HG03066 (cell line): ENCODE measurements at regions not wholly inside any gene's neighbourhood (a gene's known extent, or its start where the extent isn't known, plus 50 kb on each side); places are given as distances from the start of the nearest gene placed in this dataset.

Experiments
- ATAC-seq: cut with Tn5 transposase; IDR thresholded peaks from one replicate; pipeline ENCODE4 v1.9.1; 2021; ENCODE audit warnings: low read depth; ENCODE audit not compliant: unreplicated experiment

DNA sequence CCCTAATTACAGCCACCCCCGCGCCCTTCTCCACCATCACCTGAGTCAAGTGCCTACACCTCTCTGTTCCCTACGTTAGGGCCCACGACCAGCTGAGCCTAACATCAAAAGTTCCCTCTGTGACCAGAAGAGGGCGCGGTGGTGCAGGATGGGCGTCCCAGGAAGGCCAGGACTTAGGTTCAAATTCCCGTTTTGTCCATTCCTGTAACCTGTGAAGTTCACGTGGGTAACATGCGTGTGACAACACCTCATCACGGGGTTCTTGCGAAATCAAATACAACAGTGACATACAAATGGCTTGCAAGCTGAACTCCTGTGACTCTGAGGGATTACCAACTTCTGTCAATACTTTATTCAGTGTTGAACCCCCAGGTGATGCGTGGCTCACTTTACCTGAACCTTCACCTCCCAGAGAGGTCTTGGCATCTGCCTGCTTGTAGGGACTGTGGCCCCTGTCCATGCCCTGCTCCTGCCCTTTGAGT is 207.9 kb downstream of the ARL4C start:
- ATAC-seq: no peak

DNA sequence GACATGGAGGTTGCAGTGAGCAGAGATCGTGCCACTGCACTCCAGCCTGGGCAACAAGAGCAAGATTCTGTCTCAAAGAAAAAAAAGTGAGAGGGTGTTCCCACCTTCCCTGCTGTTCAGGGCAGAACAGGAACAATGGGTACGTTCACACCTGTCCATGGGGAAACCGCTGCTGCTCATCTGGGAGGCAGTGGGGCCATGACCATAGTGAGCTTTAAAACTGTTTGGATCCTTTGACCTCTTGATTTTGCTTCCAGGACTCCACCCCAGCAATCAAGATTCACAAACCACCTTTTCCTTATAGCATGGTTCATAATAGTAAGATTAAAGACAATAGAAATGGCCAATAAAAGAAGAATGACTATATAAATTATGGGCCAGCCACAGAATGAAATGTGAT is 209.2 kb downstream of the ARL4C start:
- no peak for ATAC-seq

- ATAC-seq: no peak
Measured at GRCh38 chr2:234286956-234287355, 209.9 kb downstream of the ARL4C start.

DNA sequence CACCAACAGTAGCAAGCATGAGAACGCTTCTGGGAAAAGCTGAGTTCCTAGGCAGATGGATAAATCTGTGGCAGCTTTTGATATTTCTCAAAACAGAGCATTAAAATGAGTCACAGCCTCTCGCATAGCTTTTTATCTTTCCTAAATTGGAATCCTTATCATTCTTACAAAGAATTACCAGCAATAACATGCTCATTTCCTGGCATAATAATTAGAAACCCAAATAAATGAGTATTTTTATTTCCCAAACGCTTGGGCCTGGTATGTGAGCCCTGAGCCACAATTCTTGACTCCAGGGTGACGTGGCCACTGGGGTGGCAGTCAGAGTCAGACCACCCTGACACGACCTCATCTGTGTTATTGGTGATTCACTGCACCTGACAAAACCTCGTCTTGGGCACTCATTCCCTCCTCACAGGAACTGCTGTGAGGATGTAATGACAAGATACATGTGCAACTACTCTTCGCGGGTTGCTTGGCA is 210.7 kb downstream of the ARL4C start:
- no peak for ATAC-seq

DNA sequence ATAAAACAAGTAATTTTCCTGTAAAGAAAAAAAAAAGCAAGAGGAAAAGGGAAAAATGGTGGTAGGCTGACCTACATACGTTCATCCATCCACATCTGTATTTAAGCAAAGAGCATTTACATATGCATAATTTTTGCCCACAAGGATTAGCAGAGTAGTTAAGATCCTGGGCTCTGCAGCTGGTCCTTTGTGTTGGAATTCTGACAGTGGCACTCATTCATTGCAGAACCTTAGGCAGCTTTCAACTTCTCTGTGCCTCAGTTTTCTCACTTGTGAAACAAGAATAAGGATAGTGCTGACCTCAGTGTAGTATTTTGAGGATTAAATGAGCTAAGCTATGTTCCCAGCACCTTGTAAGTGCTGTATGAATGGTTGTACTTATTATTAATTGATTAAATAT is 211.3 kb downstream of the ARL4C start:
- no peak for ATAC-seq

DNA sequence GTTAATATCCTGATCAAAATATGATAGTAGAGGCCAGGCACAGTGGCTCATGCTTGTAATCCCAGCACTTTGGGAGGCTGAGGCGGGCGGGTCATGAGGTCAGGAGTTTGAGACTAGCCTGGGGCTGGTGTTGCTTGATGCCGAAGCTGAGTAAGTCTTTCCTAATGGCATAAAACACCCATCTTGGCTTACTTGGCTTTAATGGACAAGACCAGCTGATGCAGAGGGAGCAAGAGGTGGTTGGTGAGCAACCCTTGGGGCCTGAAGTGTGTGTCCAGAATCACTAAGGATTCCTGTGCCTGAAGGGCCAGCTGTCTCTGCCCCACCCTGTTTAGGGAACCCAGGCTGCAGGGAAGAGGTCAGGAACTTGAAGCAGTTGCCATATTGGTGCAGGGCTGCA is 217.2 kb downstream of the ARL4C start:
- no peak for ATAC-seq

- ATAC-seq: no peak
Measured at GRCh38 chr2:234278556-234279255, 218.2 kb downstream of the ARL4C start.

DNA sequence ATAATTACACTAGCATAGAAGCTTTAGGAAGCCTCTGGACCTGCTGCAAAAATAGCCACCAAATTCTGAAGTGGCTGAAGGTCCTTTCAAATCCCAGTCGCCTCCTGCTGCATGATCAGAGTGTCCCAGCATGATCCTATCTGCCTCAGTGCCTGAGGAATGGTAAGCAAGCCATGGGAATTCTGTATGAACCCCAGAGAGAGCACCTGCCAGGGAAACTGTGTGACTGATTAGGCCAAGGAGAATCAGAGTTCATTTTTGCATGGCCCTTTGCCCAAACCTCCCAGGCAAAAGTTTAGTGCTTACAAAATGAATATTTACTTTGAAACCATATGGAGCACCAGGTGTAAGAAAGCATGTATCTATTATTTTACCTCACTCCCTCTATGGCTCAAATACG is 221.4 kb downstream of the ARL4C start:
- no peak for ATAC-seq

DNA sequence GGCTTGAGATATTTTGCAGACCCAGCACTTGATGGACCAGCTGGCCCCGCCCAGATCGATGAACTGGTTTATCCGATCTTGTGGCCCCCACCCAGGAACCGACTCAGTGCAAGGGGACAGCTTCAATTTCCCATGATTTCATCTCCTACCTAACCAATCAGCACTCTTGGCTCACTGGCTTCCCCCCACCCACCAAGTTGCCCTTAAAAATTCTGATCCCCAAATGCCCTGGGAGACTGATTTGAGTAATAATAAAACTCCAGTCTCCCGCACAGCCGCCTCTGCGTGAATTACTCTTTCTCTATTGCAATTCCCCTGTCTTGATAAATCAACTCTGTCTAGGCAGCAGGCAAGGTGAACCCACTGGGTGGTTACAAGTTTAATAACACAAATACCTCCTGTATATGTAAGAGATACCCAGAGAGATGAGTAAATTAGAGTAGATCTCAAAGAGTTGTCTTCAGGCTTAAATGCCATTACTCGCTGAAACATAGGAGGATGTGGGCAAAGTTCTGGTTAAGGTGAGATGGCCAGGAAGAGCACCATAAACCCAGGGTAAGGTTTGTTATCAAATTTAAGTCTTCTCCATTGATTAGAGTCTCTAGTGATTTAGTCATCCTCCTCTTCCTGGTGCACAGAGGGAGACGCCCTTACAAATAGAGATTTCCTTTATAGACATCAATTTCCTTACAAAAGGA is 222.8 kb downstream of the ARL4C start:
- no peak for ATAC-seq

DNA sequence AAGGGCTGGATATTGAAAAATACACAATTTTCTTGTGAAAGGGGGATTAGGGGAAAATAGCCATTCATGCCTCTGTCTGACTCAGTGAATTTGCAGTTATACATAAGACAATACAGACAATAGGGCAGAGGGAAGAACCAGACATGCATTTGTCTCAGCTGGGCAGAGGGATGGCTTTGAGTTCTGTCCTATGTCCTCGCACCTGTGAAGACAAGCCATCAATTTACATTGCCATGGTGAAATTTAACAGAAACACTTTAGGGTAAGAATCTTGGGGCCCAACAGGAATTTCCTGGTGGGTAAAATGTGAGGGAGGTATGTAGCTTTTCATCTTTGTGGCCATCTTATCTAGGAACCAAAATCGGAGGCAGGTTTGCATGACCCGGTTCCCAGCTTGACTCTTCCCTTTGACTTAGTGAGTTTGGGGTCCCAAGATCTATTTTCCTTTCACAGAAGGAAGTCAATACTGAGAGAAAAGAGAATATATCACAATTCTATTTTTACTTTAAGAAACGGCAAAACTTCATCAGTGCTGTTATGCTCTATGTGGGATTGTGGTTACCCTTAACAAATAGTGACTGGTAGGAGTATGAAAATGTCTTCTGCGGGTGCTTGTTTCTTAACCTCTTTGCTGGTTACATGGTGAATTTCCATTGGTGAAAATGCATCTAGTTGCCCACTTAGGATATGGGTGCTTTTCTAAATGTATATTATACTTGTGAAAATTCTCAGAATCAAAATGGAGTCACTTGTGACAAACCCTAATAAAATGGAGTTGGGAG is 221.8 kb downstream of the SPP2 start:
- no peak for ATAC-seq

GRCh38 chr2:234271338-234271737 is 220.8 kb downstream of the SPP2 start:
- no peak for ATAC-seq

DNA sequence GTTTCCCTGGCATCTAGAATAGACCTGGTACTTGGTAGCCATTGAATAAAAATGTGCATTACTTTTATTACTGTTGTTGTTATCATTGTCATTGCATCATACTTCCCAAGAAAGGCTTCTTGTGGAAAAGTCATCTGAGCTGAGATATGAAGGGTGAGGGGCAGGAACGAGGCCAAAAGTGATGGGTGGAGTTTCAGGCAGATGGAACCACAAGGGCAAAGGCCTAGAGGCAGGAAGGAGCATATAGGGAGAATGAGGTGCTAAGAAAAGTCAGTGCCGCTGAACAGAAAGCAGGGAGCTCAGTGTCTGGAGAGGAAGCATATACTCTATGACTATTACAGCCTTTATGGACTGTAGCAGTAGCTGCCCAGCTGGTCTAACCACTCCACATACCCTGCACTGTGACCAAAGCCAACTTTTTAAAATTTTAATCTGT is 219.3 kb downstream of the SPP2 start:
- no peak for ATAC-seq

DNA sequence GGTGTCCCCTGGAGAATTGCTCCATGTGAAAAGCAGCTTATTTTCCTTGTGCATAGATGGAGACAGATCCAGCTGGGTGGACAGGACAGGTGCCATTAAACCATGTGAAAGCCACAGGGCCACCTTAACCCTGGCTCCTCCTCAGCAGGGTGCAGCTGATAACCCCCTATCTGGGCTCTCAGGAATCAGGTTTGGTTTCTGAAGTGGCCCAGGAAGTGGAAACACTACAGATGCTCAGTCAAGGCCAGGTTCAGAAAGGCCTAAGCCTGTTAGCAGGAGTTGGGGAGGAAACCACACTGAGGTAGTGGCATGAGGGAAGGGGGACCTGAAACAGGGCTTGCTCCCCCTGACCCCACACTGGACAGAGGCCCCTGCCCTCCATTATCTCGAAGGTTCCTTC is 217.0 kb downstream of the SPP2 start:
- no peak for ATAC-seq

DNA sequence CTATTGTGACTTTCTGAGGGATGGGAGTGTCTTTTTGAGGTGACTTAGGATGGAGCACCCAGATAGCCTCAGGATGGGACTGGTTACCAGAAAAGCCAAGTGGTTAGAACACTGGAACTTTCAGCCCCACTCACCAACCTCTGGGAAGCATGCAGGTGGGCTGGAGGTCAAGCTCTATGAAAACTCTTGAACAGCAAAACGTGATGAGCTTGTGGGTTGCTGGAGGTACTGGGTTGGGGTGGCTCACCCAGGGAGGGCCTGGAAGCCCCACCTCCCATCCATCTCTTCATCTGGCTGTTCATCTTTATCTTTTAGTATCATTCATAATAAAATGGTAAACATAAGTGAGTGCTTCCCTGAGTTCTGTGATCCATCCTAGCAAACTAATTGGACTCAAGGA is 216.4 kb downstream of the SPP2 start:
- ATAC-seq: no peak

DNA sequence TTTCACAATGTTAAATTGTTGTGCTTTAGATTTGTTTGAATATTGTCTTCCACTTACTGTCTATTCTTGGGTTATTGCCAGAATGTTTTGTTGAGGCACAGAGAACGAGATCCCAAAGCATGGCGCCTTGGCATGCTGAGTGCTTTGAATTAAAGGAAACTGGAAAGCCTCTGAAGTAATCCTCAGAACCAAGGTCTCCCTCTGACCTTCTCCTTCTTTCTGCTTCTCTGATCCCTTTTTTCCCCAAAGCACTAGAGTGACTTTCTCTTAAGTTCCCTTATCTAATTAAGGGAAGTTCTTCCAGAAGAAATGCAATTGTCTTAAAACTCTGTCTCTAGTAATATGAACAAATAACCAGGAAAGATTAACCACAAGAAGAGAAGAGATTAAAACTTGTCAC is 214.7 kb downstream of the SPP2 start:
- ATAC-seq: no peak

DNA sequence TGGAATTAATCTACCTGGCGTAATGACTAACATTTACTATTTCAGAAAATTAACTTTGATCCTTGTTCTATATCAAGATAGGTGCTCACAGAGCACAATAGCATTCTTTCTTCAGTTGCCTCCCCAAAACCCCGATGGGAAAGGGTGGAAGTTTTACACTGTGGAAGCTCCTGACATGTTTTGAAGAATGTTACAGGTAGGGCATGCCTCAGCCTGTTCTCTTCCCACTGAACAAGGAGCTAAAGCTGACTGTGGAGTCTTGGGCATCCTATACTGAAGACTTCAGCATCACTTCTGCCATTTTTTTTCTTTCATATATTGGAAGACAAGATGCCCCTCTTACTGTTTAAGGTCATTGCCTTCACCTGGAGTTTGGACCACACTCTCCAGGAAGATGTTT is 211.2 kb downstream of the SPP2 start:
- ATAC-seq: no peak

DNA sequence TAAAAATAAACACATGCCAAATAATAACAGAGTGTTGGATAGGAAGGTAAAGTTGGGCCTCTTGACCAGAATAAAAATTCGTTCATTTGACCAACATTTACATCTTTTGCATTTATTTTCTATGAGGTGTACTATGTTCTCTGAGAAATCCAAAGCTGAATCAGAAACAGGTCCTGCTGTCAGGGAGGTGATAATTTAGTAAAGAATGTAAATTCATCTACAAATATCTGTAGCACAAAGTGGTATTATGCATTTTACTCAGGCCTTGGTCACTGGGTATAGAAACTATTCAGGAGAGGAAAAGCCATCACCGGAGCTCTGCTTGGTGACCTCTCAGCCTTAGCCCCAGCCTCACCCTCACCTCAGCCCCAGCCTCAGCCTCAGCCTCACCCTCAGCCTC is 208.9 kb downstream of the SPP2 start:
- ATAC-seq: no peak

DNA sequence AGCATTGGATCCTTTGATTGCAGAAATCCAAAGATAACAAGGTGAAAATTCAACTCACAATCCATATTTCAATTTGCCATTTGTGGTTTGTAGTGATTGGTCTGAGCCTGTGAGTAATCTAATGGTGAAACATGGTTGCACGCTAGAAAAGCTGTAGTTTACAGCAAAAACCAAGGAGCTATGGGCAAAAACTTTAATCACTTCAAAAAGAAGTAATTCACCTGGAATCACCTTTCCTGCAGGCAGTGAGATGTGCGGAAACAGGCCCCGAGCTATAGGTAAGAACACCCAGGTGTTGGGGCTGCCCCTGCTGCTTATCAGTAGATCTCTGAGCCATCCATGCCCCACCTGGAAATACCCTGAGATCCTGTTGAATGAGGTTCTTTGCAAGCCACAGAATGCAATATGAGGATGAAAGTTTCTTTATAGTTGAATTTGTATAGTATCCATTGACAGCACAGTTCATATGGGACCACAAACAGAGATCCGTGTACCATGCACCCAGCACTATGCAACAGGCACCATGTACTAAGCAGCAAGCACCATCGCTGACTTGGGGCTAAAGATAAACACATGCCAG is 208.2 kb downstream of the SPP2 start:
- no peak for ATAC-seq

DNA sequence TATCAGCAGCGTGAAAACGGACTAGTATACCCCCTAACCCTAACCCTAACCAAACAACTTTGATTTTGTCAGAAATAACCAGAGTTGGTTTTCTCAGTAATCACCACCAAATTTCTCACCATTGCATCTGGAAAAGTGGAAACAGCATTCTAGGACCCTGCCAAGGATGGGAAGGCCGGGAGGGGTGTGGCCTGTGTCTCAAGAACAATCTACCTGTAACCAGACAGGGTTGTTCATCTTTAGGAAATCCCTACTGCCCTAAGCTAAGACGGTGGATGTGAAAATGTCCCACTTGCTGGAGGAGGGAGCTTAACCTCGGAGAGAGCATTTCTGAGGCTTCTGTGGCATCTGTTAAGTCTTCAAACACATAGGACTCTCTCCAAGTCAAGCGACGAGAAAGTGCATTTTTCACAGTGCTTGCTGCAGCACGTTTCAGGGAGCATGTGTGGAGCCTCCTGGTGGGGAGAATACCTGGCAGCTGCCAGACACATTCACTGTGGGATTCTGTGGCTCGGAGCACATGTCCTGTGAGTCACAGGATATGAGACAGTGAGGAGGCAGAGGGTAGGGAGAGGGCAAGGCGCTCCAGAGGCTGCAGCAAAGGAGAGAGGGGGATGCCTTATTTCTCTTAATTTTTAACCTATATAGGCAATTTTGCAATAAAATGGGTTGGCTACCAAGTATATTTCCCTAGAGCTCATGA is 207.5 kb downstream of the SPP2 start:
- ATAC-seq: no peak

DNA sequence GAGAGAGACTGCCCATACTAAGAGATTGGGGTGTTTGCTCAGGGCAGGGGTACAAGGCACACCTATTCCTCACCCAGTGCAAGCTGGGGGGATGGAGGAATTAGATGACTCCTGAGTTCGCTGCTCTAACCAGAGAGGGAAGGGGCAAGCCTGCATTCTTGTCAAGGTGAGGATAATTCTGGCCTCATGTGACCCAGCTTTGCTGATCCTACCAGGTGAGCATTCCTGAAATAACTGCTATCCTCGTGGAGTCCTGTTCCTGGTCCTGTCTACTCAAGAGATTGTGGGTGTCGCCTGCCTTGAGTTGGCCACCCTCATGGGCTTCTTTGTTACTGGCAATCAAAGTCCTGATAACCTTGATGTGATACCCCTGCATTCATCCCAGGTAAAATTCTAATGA is 206.0 kb downstream of the SPP2 start:
- no peak for ATAC-seq
